ENCODE measurements at regions not wholly inside any gene's neighbourhood (a gene's known extent, or its start where the extent isn't known, plus 50 kb on each side); places are given as distances from the start of the nearest gene placed in this dataset.

GRCh38 chr1:5488448-5488847, 503.8 kb downstream of the NPHP4 start:
- no peaks in the 10 kb centered on the region for H3K27me3 ChIP-seq (ENCODE audit: insufficient read depth)
- no peaks in the 10 kb centered on the region for H4K20me1 ChIP-seq (replicated peaks; ENCODE audit: insufficient read depth)
- no peak overlapping the region for H3K4me2 ChIP-seq
- Mint-ChIP-seq H3K4me1 (no peaks in the 10 kb centered on the region), H3K36me3 (ENCODE audit: low read depth) (no peaks in the 10 kb centered on the region; the same call in 2 of the 3 replicates), H3K27ac (no peak overlapping the region), H3K27me3 (ENCODE audit: insufficient read depth, low read depth, poor library complexity) (no peaks in the 10 kb centered on the region), H3K4me3 (no peak overlapping the region), H3K9me3 (no peaks in the 10 kb centered on the region)
- ATAC-seq (no peak), DNase-seq (ENCODE audit: low spot score) (no peak)
- H3K27ac ChIP-seq (ENCODE audit: low read depth) = no peak overlapping the region
- no peak for TF ChIP-seq CTCF (conservative IDR thresholded peaks at IDR 0.05; ENCODE audit: low read depth in 2 of 2)
- TF ChIP-seq ETS1 (IDR thresholded peaks at IDR 0.05) = no peak
- TF ChIP-seq CREB1 (CRISPR knock-in tag; IDR thresholded peaks at IDR 0.05; ENCODE audit: low read depth) = no peak
- H2AFZ ChIP-seq = no peak overlapping the region
- H3K36me3 ChIP-seq (ENCODE audit: insufficient read depth) = no peaks in the 10 kb centered on the region; the same call in 1 of the 2 replicates
- H3K4me1 ChIP-seq (ENCODE audit: insufficient read depth) = no peaks in the 10 kb centered on the region
- H3K9me2 ChIP-seq (ENCODE audit: insufficient read depth) = no peaks in the 10 kb centered on the region
- H3F3A ChIP-seq (replicated peaks; ENCODE audit: low read depth) = no peaks in the 10 kb centered on the region
- no peaks in the 10 kb centered on the region for H3K79me2 ChIP-seq (replicated peaks; ENCODE audit: insufficient read depth)
- no peak overlapping the region for H3K4me3 ChIP-seq

GRCh38 chr1:5485968-5486696, 506.1 kb downstream of the NPHP4 start:
- no peak overlapping the region for H3K4me3 Mint-ChIP-seq
- H3K9me2 ChIP-seq (ENCODE audit: insufficient read depth) = no peaks in the 10 kb centered on the region
- no peak overlapping the region for H3K27ac ChIP-seq (ENCODE audit: low read depth)
- no peaks in the 10 kb centered on the region; the same call in 2 of the 3 replicates for H3K36me3 Mint-ChIP-seq (ENCODE audit: low read depth)
- H3K36me3 ChIP-seq (ENCODE audit: insufficient read depth) = no peaks in the 10 kb centered on the region; the same call in 1 of the 2 replicates
- no peak for DNase-seq (ENCODE audit: low spot score)
- H3K4me1 Mint-ChIP-seq = peaks cover 7% of the 10 kb centered on the region; the same call in 1 of the 3 replicates
- no peaks in the 10 kb centered on the region for H3K79me2 ChIP-seq (replicated peaks; ENCODE audit: insufficient read depth)
- peaks cover 4% of the 10 kb centered on the region for H3K27me3 Mint-ChIP-seq (ENCODE audit: insufficient read depth, low read depth, poor library complexity)
- ATAC-seq = no peak
- no peaks in the 10 kb centered on the region for H4K20me1 ChIP-seq (replicated peaks; ENCODE audit: insufficient read depth)
- H3K4me1 ChIP-seq (ENCODE audit: insufficient read depth) = no peaks in the 10 kb centered on the region
- no peaks in the 10 kb centered on the region for H3K27me3 ChIP-seq (ENCODE audit: insufficient read depth)
- H3K4me2 ChIP-seq = no peak overlapping the region
- H2AFZ ChIP-seq = no peak overlapping the region
- no peaks in the 10 kb centered on the region for H3K9me3 Mint-ChIP-seq
- H3K27ac Mint-ChIP-seq = no peak overlapping the region
- H3K4me3 ChIP-seq = no peak overlapping the region
- no peaks in the 10 kb centered on the region for H3F3A ChIP-seq (replicated peaks; ENCODE audit: low read depth)
- TF ChIP-seq STAT1 (IDR thresholded peaks at IDR 0.05; ENCODE audit: unreplicated experiment) (no peak), JUNB (IDR thresholded peaks at IDR 0.05; ENCODE audit: unreplicated experiment) (no peak), CREB1 (CRISPR knock-in tag; IDR thresholded peaks at IDR 0.05; ENCODE audit: low read depth) (no peak), EZH2phosphoT487 (IDR thresholded peaks at IDR 0.05; ENCODE audit: unreplicated experiment) (no peak), EZH2 (IDR thresholded peaks at IDR 0.05; ENCODE audit: low read depth, unreplicated experiment) (no peak), REST (IDR thresholded peaks at IDR 0.05; ENCODE audit: unreplicated experiment) (no peak), ETS1 (IDR thresholded peaks at IDR 0.05) (no peak), POLR2AphosphoS5 (IDR thresholded peaks at IDR 0.05; ENCODE audit: low read depth) (no peak), CTCF (conservative IDR thresholded peaks at IDR 0.05; ENCODE audit: low read depth in 2 of 2) (no peak), ZNF114 (CRISPR knock-in tag; IDR thresholded peaks at IDR 0.05) (no peak), NANOG (IDR thresholded peaks at IDR 0.05; ENCODE audit: borderline replicate concordance) (no peak)
